ENCODE measurements at regions not wholly inside any gene's neighbourhood (a gene's known extent, or its start where the extent isn't known, plus 50 kb on each side); places are given as distances from the start of the nearest gene placed in this dataset.

GRCh38 chr7:17184805-17185689 is 113.4 kb upstream of the AHR start:
- no peak for DNase-seq

- no peak for DNase-seq
Observed at GRCh38 chr7:17185690-17186070, 112.8 kb upstream of the AHR start.

DNA sequence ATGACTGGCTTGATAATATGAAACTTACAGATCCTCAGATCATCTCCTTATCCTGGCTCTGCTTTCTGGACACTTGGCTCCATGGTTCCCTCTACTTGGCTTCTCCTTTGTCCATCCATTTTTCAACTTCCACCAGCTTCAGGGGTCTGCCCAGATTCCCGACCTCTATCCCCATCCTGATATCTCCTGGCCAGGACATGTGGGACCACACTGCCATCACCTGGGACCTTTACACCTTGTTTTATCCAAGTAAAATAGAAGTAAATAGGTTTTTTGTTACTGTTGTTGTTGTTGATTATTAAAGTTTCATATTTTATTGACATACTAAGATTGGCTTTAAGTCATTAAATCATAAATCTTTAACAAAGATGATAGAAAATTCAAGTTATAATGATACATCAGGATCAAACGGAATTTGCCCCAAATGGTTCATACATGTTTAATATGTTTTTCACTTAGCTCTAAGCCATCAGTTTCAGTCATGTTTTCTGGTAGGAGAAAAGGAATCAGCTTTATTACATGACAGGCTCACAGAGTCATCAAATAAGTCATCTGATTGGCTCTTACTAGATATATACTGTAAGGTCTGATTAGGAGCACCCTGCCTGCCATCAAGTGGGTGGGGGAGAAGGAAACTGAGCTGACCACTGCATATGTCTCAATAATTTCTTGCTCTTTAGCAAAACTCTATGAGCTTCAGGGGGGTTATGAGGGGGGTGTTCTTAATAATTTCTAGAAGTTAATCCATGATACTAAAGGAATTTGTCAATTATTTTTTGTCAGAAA is 111.5 kb upstream of the AHR start:
- DNase-seq = no peak

DNA sequence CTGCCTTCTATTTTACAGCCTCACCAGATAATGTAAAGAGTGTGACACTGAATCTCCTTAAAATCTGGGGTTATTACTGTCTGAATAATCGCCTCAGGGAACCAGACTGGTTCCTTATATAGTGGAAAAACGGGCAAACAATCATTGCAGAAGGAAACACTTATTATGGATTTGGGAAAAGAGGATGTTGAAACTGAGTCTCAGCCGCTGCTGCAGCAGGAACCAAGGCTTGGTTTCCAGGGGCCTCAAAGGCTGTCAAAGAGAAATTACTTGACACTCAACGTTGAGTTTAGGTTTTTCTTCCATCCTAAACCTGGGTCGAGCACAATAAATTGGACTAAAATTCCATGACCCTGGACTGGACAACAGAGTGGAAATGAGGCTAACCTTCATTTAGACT is 103.8 kb upstream of the AHR start:
- DNase-seq = no peak

DNA sequence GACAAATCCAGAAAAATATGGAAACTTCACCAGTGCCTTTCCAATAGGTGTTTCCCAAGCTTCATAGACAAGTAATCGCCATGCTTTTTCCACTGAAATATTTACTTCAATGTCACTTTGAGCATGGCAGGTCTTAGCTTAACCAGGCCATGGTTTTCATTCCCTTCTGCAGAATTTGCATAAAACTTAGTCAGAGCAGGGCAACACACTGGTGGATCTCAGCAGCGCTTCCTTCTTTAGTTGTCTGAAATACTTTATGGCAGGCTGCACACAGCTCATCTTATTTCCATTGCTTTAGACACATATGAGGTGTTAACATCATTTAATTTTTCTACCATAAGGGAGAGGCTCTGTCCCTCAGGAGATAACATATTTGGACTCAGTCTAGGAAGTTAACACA is 102.9 kb upstream of the AHR start:
- no peak for DNase-seq

- DNase-seq = no peak
Observed at GRCh38 chr7:17205910-17206309, 92.5 kb upstream of the AHR start.

GRCh38 chr7:17206349-17206905 is 92.0 kb upstream of the AHR start:
- DNase-seq = no peak

DNA sequence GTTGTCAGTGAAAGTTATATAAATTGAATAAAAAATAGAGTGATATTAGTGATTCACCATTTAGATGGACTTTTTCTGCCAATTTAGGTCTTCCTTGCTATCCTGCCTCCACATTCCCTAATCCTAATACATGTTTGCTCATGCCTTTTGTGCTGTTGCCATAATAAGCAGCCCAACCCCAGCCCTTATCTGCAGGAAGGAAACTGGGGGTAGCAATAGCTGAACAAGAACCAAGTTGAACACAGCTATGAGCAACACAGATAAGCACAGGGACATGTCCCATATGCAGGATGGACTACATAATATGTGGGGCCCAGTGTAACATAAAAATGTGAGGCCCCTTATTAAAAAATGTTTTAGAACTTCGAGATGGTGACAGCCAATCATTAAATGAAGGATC is 91.2 kb upstream of the AHR start:
- no peak for DNase-seq

- DNase-seq = no peak
Observed at GRCh38 chr7:17209101-17209500, 89.4 kb upstream of the AHR start.

- DNase-seq = no peak
Observed at GRCh38 chr7:17211307-17211836, 87.1 kb upstream of the AHR start.

DNA sequence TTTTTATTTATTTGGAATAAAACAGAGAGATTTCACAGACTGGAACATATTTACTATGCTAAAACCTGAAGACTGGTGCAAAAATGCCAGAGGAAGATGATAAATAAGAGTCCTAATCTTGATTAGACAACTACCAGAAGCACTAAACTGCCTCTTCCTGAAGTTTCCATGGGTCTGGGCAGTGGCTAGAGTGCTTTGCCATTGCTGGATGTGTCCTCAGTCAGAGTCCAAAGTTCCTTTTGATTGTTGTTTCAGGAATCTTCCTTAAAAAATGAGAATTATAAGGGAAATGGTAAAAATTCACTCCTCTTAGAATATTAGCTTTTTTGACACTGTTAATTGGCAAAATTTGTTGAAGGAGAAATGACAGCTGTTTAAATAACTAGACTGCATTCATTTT is 86.3 kb upstream of the AHR start:
- no peak for DNase-seq

- no peak for DNase-seq
Observed at GRCh38 chr7:17227766-17228490, 70.5 kb upstream of the AHR start.

DNA sequence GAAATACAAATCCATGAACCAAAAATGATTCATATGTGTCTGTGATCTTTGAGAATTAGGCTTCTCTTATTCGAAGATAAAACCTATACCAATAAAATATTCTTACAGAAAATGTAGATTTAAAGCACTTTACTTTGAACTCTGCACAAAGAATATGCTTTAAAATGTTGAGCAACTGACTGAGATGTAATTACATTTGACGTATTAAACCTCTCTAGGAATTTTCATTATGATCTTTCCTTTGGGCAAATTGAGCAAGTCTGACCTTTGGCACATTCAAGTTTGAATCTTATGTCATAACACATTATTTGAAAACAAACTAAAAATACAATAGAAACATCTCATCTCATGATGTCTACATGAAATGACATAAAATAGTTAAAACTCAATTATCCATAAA is 69.2 kb upstream of the AHR start:
- no peak for DNase-seq

DNA sequence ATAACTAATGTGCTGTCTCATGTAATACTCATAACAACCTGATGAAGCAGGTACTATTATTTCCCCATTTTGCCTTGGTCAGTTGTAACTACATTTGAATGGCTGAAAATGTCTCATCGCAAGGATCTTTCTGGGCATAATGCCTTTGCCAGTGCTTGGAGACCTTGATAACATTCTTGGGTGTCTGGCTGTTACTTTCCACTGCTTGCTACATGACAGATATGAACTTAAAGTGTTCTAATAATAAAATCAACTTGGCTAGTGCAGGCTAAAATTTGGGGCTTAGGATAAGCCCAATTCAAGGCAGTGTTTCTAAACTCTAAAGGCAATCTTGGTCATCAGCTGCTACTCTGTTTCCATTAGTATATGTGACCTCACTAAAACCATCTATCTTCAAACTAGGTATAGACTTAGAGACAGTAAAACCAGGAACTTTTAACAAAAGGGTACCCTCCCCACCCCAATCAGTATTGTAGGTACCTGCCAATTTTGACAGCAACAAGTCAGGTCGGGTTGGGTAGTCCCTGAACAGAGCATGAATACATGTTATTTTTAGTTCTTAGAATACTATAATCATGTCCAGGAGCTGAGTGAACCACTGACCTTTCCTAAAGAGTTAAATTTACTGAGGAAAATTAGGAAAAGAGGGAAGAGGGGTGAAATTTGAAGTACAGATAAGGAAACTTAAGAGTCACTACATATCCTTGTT is 68.2 kb upstream of the AHR start:
- no peak for DNase-seq

GRCh38 chr7:17233603-17234002 is 64.8 kb upstream of the AHR start:
- no peak for DNase-seq

DNA sequence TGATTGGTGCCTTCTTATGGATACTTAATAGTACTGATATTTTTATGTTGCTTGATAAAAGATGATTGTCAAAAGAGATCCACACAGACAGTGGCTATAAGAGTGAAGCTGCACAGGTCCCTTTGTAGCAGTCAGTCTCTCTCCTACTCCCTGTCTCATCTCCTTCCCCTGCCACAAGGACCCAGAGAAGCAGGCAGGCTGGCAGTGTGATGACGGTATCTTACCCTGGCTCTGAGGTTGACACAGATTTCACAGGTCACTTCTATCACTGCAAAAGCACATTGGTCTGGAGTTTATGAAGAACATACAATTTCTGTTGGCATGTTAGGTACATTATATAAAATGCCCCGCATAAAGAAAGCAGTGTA is 64.4 kb upstream of the AHR start:
- DNase-seq = no peak

DNA sequence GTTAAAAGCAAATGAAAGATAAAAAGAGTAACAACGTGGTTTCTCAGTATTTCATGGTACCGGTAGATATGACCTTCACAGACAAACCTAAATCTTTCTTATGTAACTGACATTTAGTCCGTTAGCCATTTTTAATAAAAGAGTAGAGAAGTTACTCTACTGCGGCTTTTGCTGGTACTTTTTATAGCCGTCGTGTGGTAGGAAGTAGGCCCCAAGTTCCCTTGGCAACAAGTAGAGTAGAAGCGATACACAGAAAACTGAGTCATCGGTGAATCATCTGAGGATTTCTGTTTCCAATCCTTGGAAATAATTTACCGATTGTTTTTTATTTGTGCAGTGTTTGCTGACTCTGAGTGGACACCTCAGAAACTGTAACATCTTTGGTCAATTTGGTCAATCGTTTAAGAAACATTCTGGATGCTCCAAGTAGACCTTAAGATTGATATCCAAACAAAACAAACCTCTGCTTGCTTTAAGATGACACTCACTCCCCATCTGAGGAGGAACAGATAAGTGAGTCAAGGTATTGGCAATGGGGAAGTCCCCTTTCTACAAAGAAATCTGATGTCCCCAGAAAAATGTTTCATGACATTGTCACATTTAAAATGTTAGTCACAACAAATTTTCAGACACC is 63.9 kb upstream of the AHR start:
- DNase-seq = no peak

DNA sequence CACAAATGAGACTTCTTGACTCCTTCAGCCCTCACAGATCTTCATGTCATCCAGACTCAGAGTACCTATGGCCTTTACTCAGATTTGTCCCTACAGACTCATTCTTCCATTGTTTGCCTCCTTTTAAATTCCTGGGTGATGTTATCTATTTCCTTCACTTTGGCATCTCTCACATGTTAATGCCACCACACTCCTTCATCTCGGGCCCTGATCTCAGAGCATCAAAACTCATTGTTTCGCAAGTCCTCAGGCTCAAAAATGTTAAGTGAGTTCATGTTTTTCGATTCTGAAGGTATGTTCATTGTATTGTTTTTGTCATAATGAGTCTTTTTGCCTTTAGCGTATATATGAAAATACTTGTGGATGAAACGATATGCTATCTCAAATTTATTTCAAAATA is 62.3 kb upstream of the AHR start:
- DNase-seq = no peak

DNA sequence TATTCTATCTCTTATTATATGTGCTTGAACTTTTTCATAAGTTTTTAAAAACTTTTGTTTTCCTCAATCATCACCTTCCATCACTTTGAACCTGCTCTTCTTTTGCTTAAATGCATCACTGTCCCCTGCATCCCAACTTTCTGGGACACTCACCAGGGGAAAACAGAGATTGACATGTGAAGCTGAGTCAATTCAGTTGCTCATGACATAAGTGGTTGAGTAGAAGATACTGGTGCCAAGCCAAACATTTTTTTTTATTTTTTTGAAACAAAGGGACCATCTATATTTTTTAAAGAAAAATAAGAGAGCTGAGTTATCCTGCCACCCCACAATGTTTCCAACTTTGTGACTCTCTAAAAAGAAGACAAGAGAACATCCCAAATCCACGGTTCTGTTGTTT is 61.8 kb upstream of the AHR start:
- DNase-seq = no peak

DNA sequence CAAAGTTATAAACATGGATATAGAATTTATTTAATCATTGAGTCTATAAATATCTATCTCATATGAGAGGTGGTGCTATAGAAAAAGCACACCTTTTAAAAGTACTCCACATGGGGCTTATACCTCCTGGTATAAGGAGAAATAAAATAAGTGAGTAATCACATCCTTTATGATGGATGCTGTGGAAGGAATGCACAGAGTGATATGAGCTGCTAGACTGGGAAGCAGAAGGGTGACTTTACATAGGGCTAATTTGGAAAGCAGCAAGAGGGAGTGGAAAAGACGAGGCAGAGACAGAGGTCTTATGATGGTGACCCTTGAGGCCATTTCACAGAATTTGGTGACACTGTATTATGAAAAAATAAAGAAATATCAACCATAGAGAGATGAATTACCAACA is 59.4 kb upstream of the AHR start:
- DNase-seq = no peak

DNA sequence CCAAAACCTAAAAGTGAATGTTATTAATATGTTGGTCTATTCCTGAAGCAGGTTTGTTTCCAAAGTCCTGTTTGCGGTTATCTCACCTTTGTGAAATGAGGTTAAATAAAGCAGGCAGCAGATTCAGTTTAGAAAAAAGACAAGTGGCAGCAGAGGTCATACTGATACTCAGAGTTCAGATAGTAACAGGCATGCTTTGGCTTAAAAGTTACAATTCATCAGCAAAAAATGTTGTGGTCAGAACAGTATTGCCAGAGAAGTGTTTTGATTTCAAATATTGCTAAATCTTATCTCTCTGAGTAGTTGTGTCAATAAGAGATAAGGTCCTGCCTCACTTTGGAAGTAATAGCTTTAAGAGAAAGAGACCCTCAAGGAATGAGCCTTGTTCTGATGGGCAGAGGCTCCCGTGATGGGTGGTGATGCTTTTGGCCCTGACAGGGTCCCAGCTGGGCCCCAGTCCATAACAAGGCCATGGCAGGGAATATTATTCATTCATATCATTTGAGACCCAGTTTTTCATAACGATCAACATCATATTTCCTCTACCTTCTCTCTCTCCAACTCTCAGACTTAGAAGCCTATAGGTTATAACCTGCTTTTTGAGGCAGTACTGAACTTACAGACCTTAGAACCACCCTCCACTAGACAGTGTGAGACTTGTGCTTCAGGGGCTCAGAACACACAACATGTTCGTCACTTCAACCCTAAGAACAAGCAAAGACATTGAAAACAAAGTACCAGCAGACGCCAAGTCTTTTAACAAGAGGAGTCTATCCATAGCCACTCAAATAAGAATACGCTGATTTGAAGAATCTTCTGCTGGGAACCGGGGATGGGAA is 58.5 kb upstream of the AHR start:
- DNase-seq = no peak
